HG02610 (cell line): ENCODE measurements at regions not wholly inside any gene's neighbourhood (a gene's known extent, or its start where the extent isn't known, plus 50 kb on each side); places are given as distances from the start of the nearest gene placed in this dataset.

Experiments used
- ATAC-seq: cut with Tn5 transposase; IDR thresholded peaks from one replicate; pipeline ENCODE4 v1.9.1; 2021; ENCODE audit warnings: mild to moderate bottlenecking, moderate library complexity; ENCODE audit not compliant: unreplicated experiment

DNA sequence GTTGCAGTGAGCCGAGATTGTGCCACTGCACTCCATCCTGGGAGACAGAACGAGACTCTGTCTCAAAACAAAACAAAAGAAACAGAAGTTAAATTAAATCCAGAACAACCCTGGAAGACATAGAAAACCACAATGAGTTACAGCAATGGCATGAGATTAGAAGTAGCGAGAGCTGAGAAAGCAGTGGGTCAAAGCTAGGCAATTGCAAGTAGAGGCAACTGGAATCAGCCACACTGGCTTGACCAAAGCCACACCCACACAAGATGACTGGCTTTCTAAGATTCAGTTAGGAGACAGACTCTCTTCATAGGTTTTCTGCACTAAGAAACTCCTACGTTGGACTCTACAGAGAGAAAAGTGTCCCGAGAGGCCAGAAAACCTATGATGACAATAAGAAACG lies 443.0 kb downstream of the GPM6A start:
- no peak for ATAC-seq

DNA sequence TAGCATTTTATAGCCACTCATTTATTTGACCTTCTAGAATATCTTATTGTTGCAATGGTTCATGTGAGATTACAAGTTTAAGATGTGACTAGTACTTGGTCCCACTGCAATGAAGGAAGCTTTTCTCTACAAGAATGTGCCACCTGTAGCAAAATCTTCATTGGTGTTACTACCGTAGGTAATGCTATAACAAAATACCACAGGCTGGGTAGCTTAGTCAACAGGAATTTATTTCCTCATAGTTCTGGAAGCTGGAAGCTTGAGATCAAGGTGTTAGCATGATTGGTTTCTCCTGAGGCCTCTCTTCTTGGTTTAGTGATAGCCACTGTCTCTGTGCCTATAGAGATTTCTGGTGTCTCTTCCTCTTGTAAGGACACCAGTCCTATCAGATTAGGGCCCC lies 441.0 kb downstream of the GPM6A start:
- ATAC-seq: no peak

DNA sequence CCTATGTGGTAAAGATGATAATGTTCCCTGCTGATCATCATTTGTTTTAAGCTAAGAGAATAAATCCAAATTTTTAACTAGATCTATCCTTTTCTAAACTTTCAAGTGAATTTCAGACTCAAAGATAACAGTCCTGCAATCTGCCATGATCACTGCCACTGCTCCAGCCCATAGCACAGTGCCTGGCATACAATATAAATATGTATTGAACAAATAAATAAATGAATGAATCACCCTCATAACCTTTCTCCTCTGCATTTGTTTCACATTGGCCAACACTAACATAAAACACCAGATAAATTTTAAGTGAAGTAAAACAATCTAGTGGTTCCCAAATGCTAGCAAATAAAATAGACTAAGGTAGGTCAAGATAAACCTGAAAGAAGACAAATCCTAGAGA lies 439.0 kb downstream of the GPM6A start:
- ATAC-seq: no peak

DNA sequence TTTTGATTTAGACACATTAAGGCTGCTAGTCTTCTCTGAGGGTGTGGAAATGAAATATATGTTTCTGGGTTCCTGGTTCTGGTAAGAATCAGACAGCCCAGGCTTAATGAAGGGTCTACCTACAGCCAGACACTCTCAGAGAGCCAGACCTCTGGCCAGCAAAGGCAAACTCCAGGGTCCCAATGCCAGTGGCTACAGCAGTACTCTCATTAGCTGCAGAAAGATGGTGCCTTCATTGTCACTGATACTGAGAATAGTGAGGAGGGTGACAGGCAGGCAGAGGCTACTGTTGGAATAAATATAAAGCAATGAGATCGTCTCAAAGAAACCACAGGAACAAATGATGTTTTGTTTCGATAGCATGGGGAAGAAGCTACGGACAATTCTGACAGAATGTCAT lies 437.6 kb downstream of the GPM6A start:
- ATAC-seq: no peak

DNA sequence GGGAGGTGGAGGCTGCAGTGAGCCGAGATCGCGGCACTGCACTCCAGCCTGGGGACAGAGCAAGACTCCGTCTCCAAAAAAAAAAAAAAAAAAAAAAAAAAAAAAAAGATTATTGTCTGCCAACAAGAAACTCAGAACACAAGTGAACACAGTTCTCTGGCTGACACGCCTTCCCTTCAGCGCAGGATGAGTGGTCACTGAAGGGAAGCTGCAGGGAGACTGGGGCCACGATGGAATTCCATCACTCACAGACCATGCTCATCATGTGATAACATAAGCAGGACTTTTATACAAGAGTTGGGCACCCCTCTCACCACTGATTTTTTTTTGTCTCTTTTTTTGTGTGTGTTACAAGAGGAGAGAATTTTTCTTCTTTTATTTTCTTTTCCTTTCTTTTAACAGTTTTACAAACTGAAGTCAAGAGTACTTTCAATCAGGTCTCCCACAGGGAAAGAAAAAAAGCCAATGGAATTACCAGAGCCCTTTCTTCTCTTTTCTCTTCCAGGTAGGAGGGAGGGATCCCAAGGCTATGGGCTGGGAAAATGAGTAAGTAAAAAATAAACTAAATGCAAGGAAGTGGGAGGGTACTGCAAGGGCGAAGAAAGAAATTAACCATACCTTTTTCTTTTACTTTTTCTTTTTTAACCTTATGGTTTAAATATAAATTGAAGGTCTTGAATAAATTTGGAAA lies 435.6 kb downstream of the GPM6A start:
- no peak for ATAC-seq

DNA sequence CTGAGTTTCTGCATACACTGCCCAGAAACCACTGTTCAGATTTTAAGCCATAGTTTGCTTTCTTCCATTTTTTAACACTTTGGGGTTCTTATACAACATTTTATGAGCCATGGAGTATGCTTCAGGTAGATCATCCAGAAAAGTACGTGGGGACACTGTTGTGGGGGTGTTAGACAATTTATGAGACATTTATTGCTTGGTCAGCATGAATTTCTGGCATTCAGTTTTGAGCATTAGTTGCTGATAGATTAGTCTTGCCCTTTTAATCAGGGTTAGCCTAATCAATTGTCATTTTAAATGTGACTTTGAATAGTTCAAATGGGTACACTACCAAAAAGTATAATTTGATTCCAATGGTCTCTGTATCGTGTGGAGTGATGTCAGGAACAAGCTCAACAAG lies 434.9 kb downstream of the GPM6A start:
- no peak for ATAC-seq

DNA sequence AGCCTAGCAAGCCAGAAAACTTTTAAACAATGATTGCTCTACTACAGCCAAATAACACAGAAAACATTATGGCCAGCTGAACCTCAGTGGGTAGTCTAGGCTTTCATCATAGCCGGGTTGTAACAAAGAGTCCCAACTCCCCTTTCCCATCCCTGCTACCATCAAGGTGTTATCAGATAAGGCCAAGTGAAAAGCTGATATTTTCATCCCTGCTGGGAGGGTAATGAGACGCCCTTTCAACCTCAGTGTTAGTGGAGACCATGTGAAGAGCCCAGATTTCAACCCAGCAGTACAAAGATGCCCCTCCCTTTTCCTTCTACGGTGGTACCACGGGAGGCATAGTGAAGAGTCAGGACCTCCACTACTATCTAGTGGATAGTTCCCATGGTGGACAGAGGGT lies 433.7 kb downstream of the GPM6A start:
- ATAC-seq: no peak

DNA sequence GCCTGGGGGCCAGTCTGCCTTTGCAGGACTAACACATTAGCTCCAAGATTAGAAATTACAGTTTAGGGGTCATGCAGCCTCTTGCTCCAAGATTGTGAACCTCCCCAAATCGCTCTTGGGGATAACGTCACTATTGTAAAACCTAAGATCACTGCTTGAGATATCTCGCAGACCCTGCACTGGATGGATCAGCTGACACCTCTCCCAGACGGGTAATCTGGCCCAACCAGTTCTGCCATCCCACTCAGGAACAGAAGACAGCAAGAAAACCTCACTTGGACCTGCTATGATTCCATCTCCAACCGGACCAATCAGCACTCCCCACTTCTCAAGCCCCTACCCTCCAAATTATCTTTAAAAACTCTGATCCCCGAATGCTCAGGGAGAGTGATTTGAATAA lies 431.2 kb downstream of the GPM6A start:
- ATAC-seq: no peak

DNA sequence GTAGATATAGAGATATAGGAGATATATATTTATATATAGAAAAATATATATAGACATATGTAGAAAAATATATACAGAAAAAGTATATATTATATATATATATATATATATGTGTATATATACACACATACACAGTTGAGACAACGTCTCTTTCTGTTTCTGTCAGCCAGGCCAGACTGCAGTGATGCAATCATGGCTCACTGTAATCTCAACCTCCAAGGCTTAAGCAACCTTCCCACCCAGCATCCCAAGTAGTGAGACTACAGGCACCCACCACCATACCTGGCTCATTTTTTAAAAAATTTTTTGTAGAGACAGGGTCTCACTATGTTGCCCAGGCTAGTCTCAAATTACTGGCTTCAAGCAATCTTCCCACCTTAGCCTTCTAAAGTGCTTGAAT lies 426.3 kb downstream of the GPM6A start:
- ATAC-seq: no peak

DNA sequence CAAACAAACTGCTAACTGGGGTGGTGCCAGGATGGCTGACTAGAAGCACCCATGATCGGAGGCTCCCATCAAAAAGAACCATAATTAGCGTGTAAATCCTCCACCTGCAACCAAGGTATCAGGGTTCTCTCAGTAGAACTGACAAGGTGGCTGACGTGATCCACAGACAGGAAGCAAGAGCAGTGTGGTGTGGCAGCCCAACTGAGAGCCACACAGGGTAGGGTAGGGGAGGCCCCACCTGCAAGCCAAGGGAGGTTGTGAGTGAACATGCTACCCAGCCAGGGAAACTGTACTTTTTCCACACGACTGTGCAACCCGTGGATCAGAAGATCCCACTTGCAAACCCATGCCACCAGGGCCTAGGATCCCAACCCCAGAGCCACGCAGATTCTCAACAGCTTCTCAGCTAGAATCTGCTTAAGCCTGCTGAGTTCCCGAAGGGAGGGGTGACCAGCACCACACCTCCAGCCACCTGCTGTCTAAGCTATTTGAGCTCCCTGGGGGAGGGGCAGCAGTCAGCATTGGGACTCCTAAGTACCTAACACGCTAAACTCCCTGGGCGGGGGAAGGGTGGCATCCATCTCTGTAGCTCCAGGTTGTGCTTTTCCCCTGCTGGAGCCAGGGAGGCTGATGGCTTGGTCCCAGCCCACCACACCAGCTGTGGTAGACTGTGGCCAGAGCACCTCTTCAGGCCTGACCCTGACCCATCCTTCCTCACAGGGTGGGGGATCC lies 425.1 kb downstream of the GPM6A start:
- ATAC-seq: no peak

DNA sequence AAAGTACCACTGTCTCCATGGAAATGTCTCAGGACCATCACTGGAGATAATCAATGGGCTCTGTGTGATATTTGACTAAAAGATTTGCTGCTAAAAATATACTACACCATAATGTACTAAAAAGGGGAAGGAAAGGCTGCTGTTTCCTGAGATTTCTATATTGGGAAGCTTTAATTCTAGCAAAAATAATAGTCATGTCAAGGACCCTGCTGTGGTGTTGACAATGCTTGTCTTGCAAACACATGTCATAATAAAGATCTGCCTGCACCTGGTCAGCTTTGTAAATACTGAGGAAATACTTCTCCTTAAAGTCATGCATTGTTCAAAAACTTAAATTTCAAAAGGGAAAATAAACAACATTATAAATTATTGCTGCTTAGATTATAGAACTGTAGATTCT lies 417.9 kb downstream of the GPM6A start:
- ATAC-seq: no peak

DNA sequence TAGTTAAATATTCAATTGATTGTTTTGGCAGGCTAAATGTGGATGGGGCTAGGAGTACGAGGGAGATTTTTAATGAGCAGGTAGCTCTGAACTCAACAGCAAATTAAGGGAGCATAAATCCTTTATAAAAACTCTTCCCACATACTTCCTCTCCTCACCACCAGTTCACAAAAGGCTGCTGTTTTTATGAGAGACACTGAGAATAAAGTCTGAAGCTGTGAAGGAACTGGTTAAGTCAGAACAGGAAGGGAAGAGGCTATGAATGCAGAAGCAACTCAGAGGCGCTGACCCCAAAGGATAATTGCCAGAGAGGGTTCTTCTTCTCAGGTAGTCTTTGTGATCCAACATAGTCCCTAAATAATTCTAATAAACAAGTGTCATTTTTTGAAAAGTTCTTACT lies 406.1 kb downstream of the GPM6A start:
- ATAC-seq: no peak

DNA sequence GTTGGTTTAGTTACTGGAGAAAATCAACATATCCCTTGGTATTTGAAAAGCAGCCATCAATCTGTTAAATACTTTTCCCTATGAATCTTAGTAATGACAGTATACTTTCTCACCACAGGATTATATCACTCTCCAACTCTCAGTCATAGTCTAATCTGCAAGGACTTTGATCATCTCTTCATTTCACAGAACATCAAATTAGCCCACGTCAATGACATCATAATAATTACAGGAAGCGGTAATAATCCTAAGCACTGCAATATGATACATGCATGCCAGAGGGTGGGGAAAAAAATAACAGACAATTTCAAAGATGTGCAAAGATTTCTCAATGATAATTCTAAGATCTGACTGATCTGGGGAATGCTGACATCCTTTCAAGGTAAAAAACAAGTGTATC lies 404.1 kb downstream of the GPM6A start:
- ATAC-seq: no peak

DNA sequence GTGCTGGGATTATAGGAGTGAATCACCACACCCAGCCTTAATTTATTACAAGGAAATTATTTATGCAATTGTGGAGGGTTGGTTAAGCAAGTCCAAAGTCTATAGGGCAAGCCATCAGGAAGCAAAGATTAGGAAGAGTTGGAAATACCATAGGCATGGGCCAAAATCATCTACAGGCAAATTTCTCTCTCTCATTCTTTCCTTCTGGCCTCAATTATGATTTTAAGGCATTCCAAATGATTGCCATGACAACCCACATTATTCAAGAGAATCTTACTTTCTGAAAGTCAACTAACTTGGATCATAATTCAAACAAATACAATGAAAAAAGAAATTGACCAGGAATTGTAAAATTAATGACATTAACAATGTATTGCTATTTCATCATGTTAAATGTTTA lies 400.8 kb downstream of the GPM6A start:
- no peak for ATAC-seq

DNA sequence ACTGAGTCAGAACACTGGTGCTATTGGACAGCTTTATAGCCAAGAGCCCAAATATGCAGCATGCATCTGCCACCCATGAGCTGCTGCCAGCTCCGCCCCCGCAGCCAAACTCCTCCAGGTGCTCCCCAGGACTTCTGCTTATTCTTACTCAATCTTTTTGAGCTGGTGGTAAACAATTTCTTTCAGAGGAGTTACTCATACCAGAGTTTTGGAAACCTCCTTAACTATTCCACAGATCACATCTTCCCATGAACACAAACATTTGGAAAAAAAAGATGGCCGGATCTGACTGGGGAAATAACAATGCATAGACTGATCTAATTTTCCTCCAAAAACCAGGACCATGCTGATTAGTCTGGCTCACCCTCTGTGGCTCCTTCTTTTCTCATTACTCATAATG lies 399.9 kb downstream of the GPM6A start:
- ATAC-seq: no peak

DNA sequence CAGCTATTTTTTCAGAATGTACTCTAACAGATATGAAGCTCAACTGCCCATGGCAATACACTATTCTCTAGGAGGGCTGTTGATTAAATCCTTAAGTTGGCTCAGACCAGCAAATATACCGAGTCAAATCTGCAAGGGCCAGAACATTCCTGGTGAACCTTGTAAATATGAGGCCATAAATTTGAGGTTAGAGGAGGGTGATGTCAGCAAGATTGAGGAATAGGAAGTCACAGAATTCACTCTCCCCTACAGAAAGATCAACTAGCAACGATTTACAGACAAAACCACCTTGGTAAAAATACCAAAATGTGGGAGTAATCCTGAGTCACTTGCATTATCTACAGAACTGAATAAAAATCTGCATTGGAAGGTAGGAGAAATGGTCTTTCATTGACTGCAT lies 399.3 kb downstream of the GPM6A start:
- no peak for ATAC-seq

DNA sequence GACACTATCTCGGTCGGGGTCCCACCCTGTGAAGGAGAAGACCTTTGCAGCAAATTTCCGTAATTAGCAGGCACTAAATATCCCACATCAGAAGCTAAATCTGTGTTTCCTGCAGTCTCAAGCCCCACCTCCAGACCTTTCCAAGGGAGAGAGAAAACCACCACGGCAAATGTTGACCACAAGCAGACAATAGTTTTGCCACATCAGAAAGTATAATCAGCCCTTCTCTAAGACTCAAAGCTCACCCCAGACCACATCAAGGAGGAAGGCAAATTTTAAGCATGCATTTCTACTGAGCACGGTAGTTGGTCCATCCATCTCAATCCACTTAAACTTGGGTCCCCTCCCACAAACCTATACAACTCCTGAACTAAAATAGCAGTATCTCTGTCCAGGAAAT lies 398.5 kb downstream of the GPM6A start:
- ATAC-seq: no peak

DNA sequence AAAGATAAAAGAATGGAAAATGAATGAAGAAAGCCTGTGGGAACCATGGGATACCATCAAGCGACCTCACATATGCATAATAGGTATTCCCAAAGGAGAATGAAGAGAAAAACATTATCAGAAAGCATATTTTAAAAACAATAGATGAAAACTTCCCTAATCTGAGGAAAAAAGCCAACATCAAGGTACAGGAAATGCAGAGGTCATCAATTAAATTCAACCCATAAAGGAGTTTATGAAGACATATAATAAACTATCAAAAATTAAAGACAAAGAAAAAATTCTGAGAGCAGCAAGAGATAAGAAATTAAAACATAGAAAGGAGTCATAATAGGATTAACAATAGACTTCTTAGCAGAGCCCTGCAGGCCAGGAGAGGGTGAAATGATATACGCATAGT lies 397.5 kb downstream of the GPM6A start:
- no peak for ATAC-seq

DNA sequence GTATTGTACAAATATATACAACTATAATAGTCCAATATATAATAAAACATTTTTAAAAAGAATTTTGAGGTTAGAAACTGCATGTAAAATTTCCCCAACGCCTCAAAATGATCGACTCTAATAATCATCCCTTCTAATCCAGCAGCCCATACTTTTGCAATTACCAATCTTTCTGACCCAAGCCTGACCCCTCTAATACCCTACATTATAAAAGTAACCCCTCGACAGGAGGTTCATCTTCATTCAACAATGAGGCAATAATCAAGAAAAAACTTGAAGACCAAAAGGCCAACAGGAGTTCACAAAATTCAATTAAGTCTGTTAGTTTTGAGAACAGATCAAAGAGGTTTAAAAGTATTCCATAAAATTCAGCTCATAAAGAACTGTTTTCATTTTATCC lies 393.5 kb downstream of the GPM6A start:
- ATAC-seq: no peak

DNA sequence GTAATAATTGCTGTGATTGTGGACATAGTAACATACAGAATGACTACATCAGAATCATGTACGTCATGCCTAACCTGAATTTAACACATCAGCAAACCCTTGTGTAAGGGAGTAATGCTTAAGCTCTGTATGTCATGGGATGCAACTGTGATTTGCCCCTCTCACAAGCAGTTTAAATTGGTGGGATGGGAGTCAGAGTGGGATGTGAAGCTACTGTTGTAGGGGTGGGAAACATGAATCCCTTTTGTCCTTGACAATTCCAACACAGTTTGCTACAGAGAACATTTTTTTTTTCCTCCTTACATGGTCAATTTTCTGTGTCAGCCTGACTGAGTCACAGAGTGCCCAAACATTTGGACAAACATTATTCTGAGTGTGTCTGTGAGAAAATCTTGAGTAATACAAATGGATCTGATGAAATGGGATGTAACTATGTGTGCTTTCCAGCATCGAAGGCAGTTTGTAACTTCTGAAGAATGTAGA lies 392.8 kb downstream of the GPM6A start:
- ATAC-seq: no peak

DNA sequence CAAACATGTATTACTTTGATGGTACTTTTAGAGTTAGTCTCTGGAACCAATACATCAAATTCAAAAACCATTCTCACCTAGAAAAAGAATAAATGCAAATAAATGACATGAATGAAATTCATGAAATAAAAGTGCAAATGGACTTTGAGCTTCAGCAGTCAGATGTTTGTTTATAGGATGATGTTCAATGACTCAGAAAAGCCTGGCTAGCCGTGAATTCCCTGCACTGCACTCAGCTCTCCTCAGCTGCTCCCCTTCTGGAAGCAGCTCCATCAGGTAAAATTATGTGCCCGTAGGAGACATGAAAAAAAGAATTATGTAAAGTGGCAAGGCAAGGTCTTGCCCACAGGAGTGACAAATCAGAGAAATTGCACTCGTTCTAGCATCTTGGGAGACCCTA lies 390.6 kb downstream of the GPM6A start:
- ATAC-seq: no peak

DNA sequence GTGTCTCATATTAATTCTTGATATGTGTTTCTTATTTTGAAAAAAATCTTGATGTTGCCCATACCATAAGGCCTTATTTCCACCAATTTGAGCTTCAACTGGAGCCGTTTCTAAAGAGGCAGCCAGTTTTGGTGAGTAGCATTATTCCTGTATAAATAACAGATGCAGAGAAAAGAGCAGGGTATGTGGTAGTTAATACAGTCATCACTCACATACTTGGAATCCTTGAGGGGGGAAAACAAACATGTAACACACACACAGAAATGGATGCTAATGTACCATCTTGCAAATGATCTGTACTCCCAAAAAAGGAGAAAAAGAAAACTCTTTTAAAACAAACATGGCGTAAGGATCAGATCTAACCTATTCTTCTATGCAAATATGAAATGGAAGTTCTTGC lies 389.7 kb downstream of the GPM6A start:
- no peak for ATAC-seq

DNA sequence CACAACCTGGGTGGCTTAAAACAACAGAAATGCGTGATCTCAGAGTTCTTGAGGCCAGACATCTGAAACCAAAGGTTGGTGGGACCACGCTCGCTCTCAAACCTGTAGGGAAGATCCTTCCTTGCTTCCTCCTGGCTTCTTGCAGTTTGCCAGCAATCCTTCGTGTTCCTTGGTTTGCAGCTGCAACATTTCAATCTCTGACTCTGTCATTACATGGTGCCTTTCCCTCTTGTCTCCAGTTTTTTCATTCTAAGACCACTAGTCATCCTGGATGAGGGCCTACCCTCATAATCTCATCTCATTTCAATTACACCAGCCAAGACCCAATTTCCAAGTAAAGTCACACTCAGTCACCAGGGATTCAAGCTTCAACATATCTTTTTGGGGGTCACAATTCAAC lies 388.0 kb downstream of the GPM6A start:
- ATAC-seq: no peak
